ENCODE measurements at regions not wholly inside any gene's neighbourhood (a gene's known extent, or its start where the extent isn't known, plus 50 kb on each side); places are given as distances from the start of the nearest gene placed in this dataset.

DNA sequence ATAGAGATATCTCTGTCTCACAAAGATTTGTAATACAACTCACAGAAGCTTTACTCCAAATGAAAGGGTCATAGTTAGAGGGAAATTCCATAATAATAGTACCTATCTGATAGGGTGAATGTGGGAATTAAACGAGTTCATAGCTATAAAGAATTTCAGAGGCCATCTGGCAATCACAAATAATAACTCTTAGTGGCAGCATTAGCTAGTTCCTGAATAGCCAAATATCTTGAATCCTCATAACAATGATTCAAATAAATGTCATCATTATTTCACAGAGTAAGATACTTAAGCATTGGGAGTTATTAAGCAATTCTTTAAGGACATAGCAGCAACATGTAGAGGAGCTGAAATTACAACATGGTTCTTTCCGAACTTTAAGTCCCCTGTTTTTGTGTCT lies 1265.0 kb upstream of the PIK3C3 start:
- H3K27me3 ChIP-seq (ENCODE audit: control insufficient read depth, insufficient read depth, low read length, poor library complexity, severe bottlenecking) = no peaks in the 10 kb centered on the region
- Mint-ChIP-seq H3K27me3 (ENCODE audit: insufficient read depth) (no peaks in the 10 kb centered on the region), H3K36me3 (ENCODE audit: low read depth) (no peaks in the 10 kb centered on the region), H3K4me1 (no peaks in the 10 kb centered on the region), H3K9me3 (no peaks in the 10 kb centered on the region), H3K27ac (no peak overlapping the region), H3K4me3 (no peak overlapping the region)
- H3K9ac ChIP-seq (ENCODE audit: extremely low read depth, low read length, poor library complexity, severe bottlenecking) = no peak overlapping the region
- H3K4me1 ChIP-seq (ENCODE audit: control insufficient read depth, insufficient read depth, low read length) = no peaks in the 10 kb centered on the region
- H3K4me3 ChIP-seq (ENCODE audit: low read length) = no peak overlapping the region
- DNase-seq = no peak
- H3K27ac ChIP-seq (ENCODE audit: low read depth, low read length) = no peak overlapping the region
- WGBS, 2 experiments (ENCODE audit: insufficient coverage in 1 of 2, insufficient read length in 1 of 2) = 96% methylated on average over 2 of the region's 2 CpGs; no CpG with 5 or more reads in 1 of the 2 experiments
- no peaks in the 10 kb centered on the region for H3K36me3 ChIP-seq (ENCODE audit: control insufficient read depth, insufficient read depth, low read length)
- no peak for TF ChIP-seq CTCF (conservative IDR thresholded peaks at IDR 0.05)
- H3K9me3 ChIP-seq (ENCODE audit: control insufficient read depth, low read length) = no peaks in the 10 kb centered on the region

GRCh38 chr18:40687399-40687798 lies 1267.6 kb upstream of the PIK3C3 start:
- Mint-ChIP-seq H3K27ac (no peak overlapping the region), H3K4me3 (no peak overlapping the region), H3K4me1 (no peaks in the 10 kb centered on the region), H3K36me3 (ENCODE audit: low read depth) (no peaks in the 10 kb centered on the region), H3K27me3 (ENCODE audit: insufficient read depth) (no peaks in the 10 kb centered on the region), H3K9me3 (no peaks in the 10 kb centered on the region)
- 71% methylated on average over 1 of the region's 2 CpGs; no CpG with 5 or more reads in 1 of the 2 experiments for whole genome bisulfite sequencing, 2 experiments (ENCODE audit: insufficient coverage in 1 of 2, insufficient read length in 1 of 2)
- Histone ChIP-seq H3K36me3 (ENCODE audit: control insufficient read depth, insufficient read depth, low read length) (no peaks in the 10 kb centered on the region), H3K9ac (ENCODE audit: extremely low read depth, low read length, poor library complexity, severe bottlenecking) (no peak overlapping the region), H3K27ac (ENCODE audit: low read depth, low read length) (no peak overlapping the region), H3K4me1 (ENCODE audit: control insufficient read depth, insufficient read depth, low read length) (no peaks in the 10 kb centered on the region), H3K4me3 (ENCODE audit: low read length) (no peak overlapping the region), H3K27me3 (ENCODE audit: control insufficient read depth, insufficient read depth, low read length, poor library complexity, severe bottlenecking) (no peaks in the 10 kb centered on the region), H3K9me3 (ENCODE audit: control insufficient read depth, low read length) (no peaks in the 10 kb centered on the region)
- no peak for TF ChIP-seq CTCF (conservative IDR thresholded peaks at IDR 0.05)
- no peak for DNase-seq

GRCh38 chr18:40686836-40687235 lies 1268.2 kb upstream of the PIK3C3 start:
- Mint-ChIP-seq H3K4me1 (no peaks in the 10 kb centered on the region), H3K4me3 (no peak overlapping the region), H3K27me3 (ENCODE audit: insufficient read depth) (no peaks in the 10 kb centered on the region), H3K9me3 (no peaks in the 10 kb centered on the region), H3K36me3 (ENCODE audit: low read depth) (no peaks in the 10 kb centered on the region), H3K27ac (no peak overlapping the region)
- H3K27ac ChIP-seq (ENCODE audit: low read depth, low read length) = no peak overlapping the region
- H3K36me3 ChIP-seq (ENCODE audit: control insufficient read depth, insufficient read depth, low read length) = no peaks in the 10 kb centered on the region
- no peaks in the 10 kb centered on the region for H3K27me3 ChIP-seq (ENCODE audit: control insufficient read depth, insufficient read depth, low read length, poor library complexity, severe bottlenecking)
- H3K4me3 ChIP-seq (ENCODE audit: low read length) = no peak overlapping the region
- DNase-seq = no peak
- no peak for TF ChIP-seq CTCF (conservative IDR thresholded peaks at IDR 0.05)
- no peaks in the 10 kb centered on the region for H3K9me3 ChIP-seq (ENCODE audit: control insufficient read depth, low read length)
- 83 to 100% methylated on average over 2 to 3 of the region's 3 CpGs for WGBS, 2 experiments (ENCODE audit: insufficient coverage in 1 of 2, insufficient read length in 1 of 2)
- no peak overlapping the region for H3K9ac ChIP-seq (ENCODE audit: extremely low read depth, low read length, poor library complexity, severe bottlenecking)
- H3K4me1 ChIP-seq (ENCODE audit: control insufficient read depth, insufficient read depth, low read length) = no peaks in the 10 kb centered on the region

All from endodermal cell (in vitro differentiated cells).